Mesenchymal stem cell (in vitro differentiated cells and primary cell): ENCODE measurements at regions not wholly inside any gene's neighbourhood (a gene's known extent, or its start where the extent isn't known, plus 50 kb on each side); places are given as distances from the start of the nearest gene placed in this dataset.

Experiments
- DNase-seq: peaks from one replicate; pipeline ENCODE4 v3.0.0-alpha.2; 2013
- H2AFZ ChIP-seq: one replicate; pipeline ENCODE4 v1.6.1; 2013; ENCODE audit warnings: low read depth, mild to moderate bottlenecking, control low read depth, inconsistent platforms, low read length, moderate library complexity
- H2AK5ac ChIP-seq: 2 replicates; pipeline ENCODE4 v1.6.1; 2013; ENCODE audit warnings: low read length, moderate library complexity, mild to moderate bottlenecking, inconsistent platforms; ENCODE audit not compliant: severe bottlenecking
- H2BK120ac ChIP-seq: one replicate; pipeline ENCODE4 v1.6.1; 2013; ENCODE audit warnings: low read depth, mild to moderate bottlenecking, inconsistent platforms, low read length, moderate library complexity
- H2BK12ac ChIP-seq, 2 experiments: one replicate each; pipeline ENCODE4 v1.6.1; 2013; ENCODE audit warnings: inconsistent platforms in 2 of 2, low read length in 2 of 2, mild to moderate bottlenecking in 2 of 2, moderate library complexity in 2 of 2, control low read depth in 1 of 2
- H2BK15ac ChIP-seq: one replicate; pipeline ENCODE4 v1.6.1; 2013; ENCODE audit warnings: mild to moderate bottlenecking, low read depth, inconsistent platforms; ENCODE audit not compliant: poor library complexity, severe bottlenecking
- H2BK5ac ChIP-seq: 2 replicates; pipeline ENCODE4 v1.6.1; 2013; ENCODE audit warnings: low read depth, mild to moderate bottlenecking, low read length, control low read depth, inconsistent platforms; ENCODE audit not compliant: poor library complexity, severe bottlenecking
- H3K14ac ChIP-seq, 2 experiments: one replicate each; pipeline ENCODE4 v1.6.1; 2013; ENCODE audit warnings: inconsistent platforms in 2 of 2, low read length in 2 of 2, control low read depth in 1 of 2, mild to moderate bottlenecking in 1 of 2, moderate library complexity in 1 of 2
- H3K18ac ChIP-seq, 2 experiments: one replicate each; pipeline ENCODE4 v1.6.1; 2013; ENCODE audit warnings: inconsistent platforms in 2 of 2, low read length in 2 of 2, control low read depth in 1 of 2, low read depth in 1 of 2, mild to moderate bottlenecking in 1 of 2
- H3K23ac ChIP-seq, 2 experiments: one replicate each; pipeline ENCODE4 v1.6.1; 2013; ENCODE audit warnings: inconsistent platforms in 2 of 2, low read length in 2 of 2, mild to moderate bottlenecking in 2 of 2, moderate library complexity in 2 of 2, control low read depth in 1 of 2
- H3K27ac ChIP-seq: 2 replicates; pipeline ENCODE4 v1.5.1; 2013; ENCODE audit warnings: mild to moderate bottlenecking, moderate library complexity, low read length, control low read depth, inconsistent platforms; ENCODE audit not compliant: poor library complexity, severe bottlenecking
- H3K27me3 ChIP-seq, 2 experiments: 2 replicates each; pipeline versions ENCODE4 v1.6.1 to v1.7.0; 2013; ENCODE audit warnings: low read length in 2 of 2, mild to moderate bottlenecking in 2 of 2, moderate library complexity in 2 of 2, control low read depth in 1 of 2, inconsistent platforms in 1 of 2; ENCODE audit not compliant: control insufficient read depth in 1 of 2, insufficient read depth in 1 of 2
- H3K36me3 ChIP-seq, 2 experiments: 2 replicates each; pipeline versions ENCODE4 v1.6.1 to v1.7.0; 2013; ENCODE audit warnings: low read length in 2 of 2, control low read depth in 1 of 2, inconsistent platforms in 1 of 2, low read depth in 1 of 2, mild to moderate bottlenecking in 1 of 2; ENCODE audit not compliant: insufficient read depth in 2 of 2, control insufficient read depth in 1 of 2
- H3K4ac ChIP-seq, 2 experiments: one replicate each; pipeline ENCODE4 v1.6.1; 2013; ENCODE audit warnings: inconsistent platforms in 2 of 2, low read length in 2 of 2, mild to moderate bottlenecking in 2 of 2, moderate library complexity in 2 of 2, control low read depth in 1 of 2, low read depth in 1 of 2
- H3K4me1 ChIP-seq: 2 replicates; pipeline ENCODE4 v1.6.1; 2013; ENCODE audit warnings: low read depth, low read length, control low read depth; ENCODE audit not compliant: control insufficient read depth, insufficient read depth
- H3K4me2 ChIP-seq: 2 replicates; pipeline ENCODE4 v1.6.1; 2013; ENCODE audit warnings: low read length, mild to moderate bottlenecking, inconsistent platforms; ENCODE audit not compliant: poor library complexity, severe bottlenecking
- H3K4me3 ChIP-seq, 2 experiments: 2 replicates each; pipeline versions ENCODE4 v1.5.1 to v1.7.0; 2013; ENCODE audit warnings: low read length in 2 of 2, mild to moderate bottlenecking in 2 of 2, control low read depth in 1 of 2, low read depth in 1 of 2; ENCODE audit not compliant: insufficient read depth in 1 of 2
- H3K79me1 ChIP-seq: replicated peaks from 2 replicates; pipeline ENCODE4 v1.6.1; 2013; ENCODE audit warnings: mild to moderate bottlenecking, control low read depth, low read length, inconsistent platforms; ENCODE audit not compliant: poor library complexity, severe bottlenecking
- H3K9ac ChIP-seq: 2 replicates; pipeline ENCODE4 v1.7.0; 2013; ENCODE audit warnings: mild to moderate bottlenecking, low read length, moderate library complexity
- H3K9me3 ChIP-seq: 2 replicates; pipeline ENCODE4 v1.7.0; 2013; ENCODE audit warnings: mild to moderate bottlenecking, low read length; ENCODE audit not compliant: control insufficient read depth
- H4K8ac ChIP-seq: one replicate; pipeline ENCODE4 v1.6.1; 2013; ENCODE audit warnings: inconsistent platforms, mild to moderate bottlenecking, low read length, moderate library complexity
- H4K91ac ChIP-seq: one replicate; pipeline ENCODE4 v1.6.1; 2013; ENCODE audit warnings: mild to moderate bottlenecking, low read length, inconsistent platforms
- WGBS: methylation state at CpG from one replicate; pipeline ENCODE4 v1.1.7; 2013; ENCODE audit warnings: mixed read lengths; 5-methylcytosine and 5-hydroxymethylcytosine counted together

GRCh38 chr3:5051772-5052171 is 70.3 kb upstream of the ARL8B start:
- H2BK120ac ChIP-seq = no peak overlapping the region
- H3K23ac ChIP-seq = no peak overlapping the region
- H3K4me3 ChIP-seq = no peak overlapping the region
- H3K4me2 ChIP-seq = no peak overlapping the region
- no peaks in the 10 kb centered on the region for H3K9me3 ChIP-seq
- H3K36me3 ChIP-seq = no peaks in the 10 kb centered on the region
- H2AK5ac ChIP-seq = no peak overlapping the region
- no peak overlapping the region for H4K8ac ChIP-seq
- no peak overlapping the region for H4K91ac ChIP-seq
- no peak overlapping the region for H3K14ac ChIP-seq
- H3K4ac ChIP-seq = no peak overlapping the region
- no peak overlapping the region for H2BK5ac ChIP-seq
- H3K4me1 ChIP-seq = peaks cover 5% of the 10 kb centered on the region
- DNase-seq = peak; percentile 43
- H2BK12ac ChIP-seq = no peak overlapping the region
- H2AFZ ChIP-seq = no peak overlapping the region
- no peak overlapping the region for H3K9ac ChIP-seq
- H3K27ac ChIP-seq = no peak overlapping the region
- H2BK15ac ChIP-seq = peak overlapping the region; percentile 63
- WGBS = 61% methylated on average over 2 of the region's 3 CpGs
- no peak overlapping the region for H3K18ac ChIP-seq
- H3K79me1 ChIP-seq = no peaks in the 10 kb centered on the region
- H3K27me3 ChIP-seq = peaks cover 0 to 3% of the 10 kb centered on the region in 2 experiments

DNA sequence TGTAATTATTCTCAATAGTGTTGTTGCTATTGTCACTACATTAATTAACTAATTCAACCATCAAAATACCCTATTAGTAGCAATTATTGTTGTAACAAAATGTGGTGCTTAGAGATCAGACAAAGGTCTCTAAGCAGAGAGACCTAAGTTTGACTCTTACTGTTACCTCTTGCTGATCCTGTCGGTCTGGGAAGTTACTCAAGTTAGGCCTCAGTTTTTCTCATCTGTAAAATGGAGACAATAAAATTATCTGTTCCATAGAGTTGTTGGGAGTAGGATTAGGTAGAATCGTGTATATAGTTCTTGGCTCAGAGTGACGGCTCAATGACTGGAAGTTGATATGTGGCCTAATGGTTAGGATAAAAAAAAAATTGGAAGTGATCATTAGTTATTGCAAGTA is 69.8 kb upstream of the ARL8B start:
- no peak for DNase-seq
- no peak overlapping the region for H2AK5ac ChIP-seq
- no peak overlapping the region for H3K27ac ChIP-seq
- H3K4me2 ChIP-seq = no peak overlapping the region
- no peaks in the 10 kb centered on the region for H3K36me3 ChIP-seq
- H3K4ac ChIP-seq = no peak overlapping the region
- H2BK15ac ChIP-seq = no peak overlapping the region
- H3K4me1 ChIP-seq = peaks cover 5% of the 10 kb centered on the region
- peak overlapping the region; percentile 42 for H3K9ac ChIP-seq
- H2BK120ac ChIP-seq = no peak overlapping the region
- H3K27me3 ChIP-seq = peaks cover 0 to 3% of the 10 kb centered on the region in 2 experiments
- no peak overlapping the region for H3K4me3 ChIP-seq
- no peak overlapping the region for H3K14ac ChIP-seq
- no peaks in the 10 kb centered on the region for H3K9me3 ChIP-seq
- H3K23ac ChIP-seq = no peak overlapping the region
- H2BK12ac ChIP-seq = no peak overlapping the region
- H3K18ac ChIP-seq = no peak overlapping the region
- H2BK5ac ChIP-seq = no peak overlapping the region
- 92% methylated on average over 3 of the region's 3 CpGs for WGBS
- H4K91ac ChIP-seq = no peak overlapping the region
- H2AFZ ChIP-seq = no peak overlapping the region
- no peaks in the 10 kb centered on the region for H3K79me1 ChIP-seq
- no peak overlapping the region for H4K8ac ChIP-seq

- no peak overlapping the region for H3K14ac ChIP-seq
- WGBS = 40% methylated on average over 7 of the region's 7 CpGs
These were observed 68.9 kb upstream of the ARL8B start for GRCh38 chr3:5053021-5053831.

GRCh38 chr3:5054098-5054497 is 68.0 kb upstream of the ARL8B start:
- Histone ChIP-seq H3K79me1 (no peaks in the 10 kb centered on the region), H4K8ac (no peak overlapping the region)

More at GRCh38 chr3:5053021-5053831, 68.9 kb upstream of the ARL8B start:
- H2AK5ac ChIP-seq = peak overlapping the region; percentile 10
- H3K4me3 ChIP-seq = no peak overlapping the region
- H3K9me3 ChIP-seq = no peaks in the 10 kb centered on the region
- peak overlapping the region; percentile 42 for H3K9ac ChIP-seq
- H3K18ac ChIP-seq = peak overlapping the region; percentile 13 to 45
- peak overlapping the region in 1 of 2 experiments; percentile 17 for H3K4ac ChIP-seq
- no peak overlapping the region for H4K8ac ChIP-seq
- H3K79me1 ChIP-seq = no peaks in the 10 kb centered on the region
- no peak overlapping the region for H2BK5ac ChIP-seq
- H2AFZ ChIP-seq = no peak overlapping the region
- peak overlapping the region; percentile 34 for H4K91ac ChIP-seq
- H3K27ac ChIP-seq = no peak overlapping the region
- no peak overlapping the region for H2BK15ac ChIP-seq
- no peak overlapping the region for H3K4me2 ChIP-seq
- H3K4me1 ChIP-seq = peaks cover 5% of the 10 kb centered on the region
- H3K36me3 ChIP-seq = no peaks in the 10 kb centered on the region
- peaks cover 0 to 3% of the 10 kb centered on the region in 2 experiments for H3K27me3 ChIP-seq
- H2BK120ac ChIP-seq = peak overlapping the region; percentile 6
- H3K23ac ChIP-seq = no peak overlapping the region
- no peak overlapping the region for H2BK12ac ChIP-seq
- DNase-seq = peak; percentile 91

More at GRCh38 chr3:5054098-5054497, 68.0 kb upstream of the ARL8B start:
- Histone ChIP-seq H3K4me1 (peaks cover 5% of the 10 kb centered on the region), H3K36me3 (no peaks in the 10 kb centered on the region), H3K9me3 (no peaks in the 10 kb centered on the region), H3K27ac (no peak overlapping the region), H3K27me3 (no peaks in the 10 kb centered on the region), H3K9ac (no peak overlapping the region), H2BK12ac (peak overlapping the region; percentile 21 to 90), H3K4me2 (no peak overlapping the region), H2AFZ (no peak overlapping the region), H2BK15ac (peak overlapping the region; percentile 96), H3K4ac (peak overlapping the region in 1 of 2 experiments; percentile 57), H3K14ac (no peak overlapping the region), H3K4me3 (no peak overlapping the region), H2BK5ac (no peak overlapping the region), H3K18ac (no peak overlapping the region), H3K23ac (no peak overlapping the region), H4K91ac (no peak overlapping the region), H2AK5ac (no peak overlapping the region), H2BK120ac (no peak overlapping the region)
- no peak for DNase-seq
- WGBS = 97% methylated on average over 4 of the region's 4 CpGs
